GM23248 (cell line): ENCODE measurements at regions not wholly inside any gene's neighbourhood (a gene's known extent, or its start where the extent isn't known, plus 50 kb on each side); places are given as distances from the start of the nearest gene placed in this dataset.

Source experiments
- EZH2 ChIP-seq: fragments of 200-600 bp; sonication (generic); IDR thresholded peaks from 2 replicates; pipeline ENCODE4 v1.6.1; 2018; ENCODE audit warnings: antibody characterized with exemption, mild to moderate bottlenecking; ENCODE audit not compliant: insufficient read depth, poor library complexity, severe bottlenecking
- EZH2phosphoT487 ChIP-seq: fragments of 200-600 bp; sonication (generic); IDR thresholded peaks from 2 replicates; pipeline ENCODE4 v1.6.1; 2018; ENCODE audit warnings: antibody characterized with exemption, moderate library complexity, mild to moderate bottlenecking, low read depth; ENCODE audit not compliant: insufficient read depth

- TF ChIP-seq EZH2 (no peak), EZH2phosphoT487 (no peak)
These were observed 663.2 kb downstream of the UQCRFS1 start for GRCh38 chr19:28549680-28550277.
